Hepatocyte (in vitro differentiated cells): ENCODE measurements at regions not wholly inside any gene's neighbourhood (a gene's known extent, or its start where the extent isn't known, plus 50 kb on each side); places are given as distances from the start of the nearest gene placed in this dataset.

Source experiments
- DNase-seq: peaks from one replicate; pipeline ENCODE4 v3.0.0-alpha.2; 2016; ENCODE audit warnings: low spot score
- H2AFZ ChIP-seq: fragments of 200-600 bp; sonication (generic); 2 replicates; pipeline ENCODE4 v1.6.0; 2016; ENCODE audit warnings: antibody characterized with exemption, mild to moderate bottlenecking
- H3K27ac ChIP-seq: fragments of 200-600 bp; sonication (generic); 2 replicates; pipeline ENCODE4 v1.5.1; 2016; ENCODE audit warnings: mild to moderate bottlenecking
- H3K27me3 ChIP-seq: fragments of 200-600 bp; sonication (generic); 2 replicates; pipeline ENCODE4 v1.6.1; 2016
- H3K36me3 ChIP-seq: fragments of 200-600 bp; sonication (generic); replicated peaks from 2 replicates; pipeline ENCODE4 v1.5.1; 2016; ENCODE audit warnings: low read depth; ENCODE audit not compliant: insufficient read depth
- H3K4me1 ChIP-seq: fragments of 200-600 bp; sonication (generic); 2 replicates; pipeline ENCODE4 v1.5.1; 2016; ENCODE audit warnings: mild to moderate bottlenecking, moderate library complexity; ENCODE audit not compliant: insufficient read depth
- H3K4me2 ChIP-seq: fragments of 200-600 bp; sonication (generic); 2 replicates; pipeline ENCODE4 v1.6.0; 2016
- H3K4me3 ChIP-seq: fragments of 200-600 bp; sonication (generic); 2 replicates; pipeline ENCODE4 v1.5.1; 2016; ENCODE audit warnings: mild to moderate bottlenecking
- H3K79me2 ChIP-seq: fragments of 200-600 bp; sonication (generic); 2 replicates; pipeline ENCODE4 v1.6.0; 2017; ENCODE audit warnings: mild to moderate bottlenecking
- H3K9me2 ChIP-seq: fragments of 200-600 bp; sonication (generic); replicated peaks from 2 replicates; pipeline ENCODE4 v1.6.0; 2017; ENCODE audit warnings: mild to moderate bottlenecking; ENCODE audit not compliant: insufficient read depth
- H3K9me3 ChIP-seq: fragments of 200-600 bp; sonication (generic); 2 replicates; pipeline ENCODE4 v1.5.1; 2016; ENCODE audit warnings: low read depth, mild to moderate bottlenecking
- H4K20me1 ChIP-seq: fragments of 200-600 bp; sonication (generic); 2 replicates; pipeline ENCODE4 v1.6.0; 2016; ENCODE audit warnings: mild to moderate bottlenecking; ENCODE audit not compliant: insufficient read depth, poor library complexity, severe bottlenecking
- CTCF ChIP-seq: fragments of 200-600 bp; sonication (generic); IDR thresholded peaks from 2 replicates; pipeline ENCODE4 v1.5.1; 2016; ENCODE audit warnings: antibody characterized with exemption, mild to moderate bottlenecking; ENCODE audit not compliant: poor library complexity
- EZH2 ChIP-seq: fragments of 200-600 bp; sonication (generic); IDR thresholded peaks from 2 replicates; pipeline ENCODE4 v1.6.1; 2016; ENCODE audit warnings: antibody characterized with exemption, mild to moderate bottlenecking, borderline replicate concordance
- EZH2phosphoT487 ChIP-seq: fragments of 200-600 bp; sonication (generic); IDR thresholded peaks from one replicate; pipeline ENCODE4 v1.6.1; 2018; ENCODE audit warnings: antibody characterized with exemption, mild to moderate bottlenecking, low read depth, moderate library complexity; ENCODE audit not compliant: unreplicated experiment, severe bottlenecking
- WGBS: methylation state at CpG from one replicate; pipeline ENCODE4 v1.1.6; 2016; ENCODE audit warnings: low lambda C conversion rate; ENCODE audit errors: missing lambda C conversion rate; 5-methylcytosine and 5-hydroxymethylcytosine counted together

- 92% methylated on average over 3 of the region's 3 CpGs for WGBS
- Histone ChIP-seq H3K4me2 (no peak overlapping the region), H3K9me2 (no peaks in the 10 kb centered on the region), H3K79me2 (no peaks in the 10 kb centered on the region), H3K36me3 (no peaks in the 10 kb centered on the region), H3K27ac (no peak overlapping the region), H3K9me3 (no peaks in the 10 kb centered on the region), H3K27me3 (no peaks in the 10 kb centered on the region), H2AFZ (no peak overlapping the region), H4K20me1 (no peaks in the 10 kb centered on the region), H3K4me3 (no peak overlapping the region), H3K4me1 (no peaks in the 10 kb centered on the region)
- no peak for TF ChIP-seq EZH2
- TF ChIP-seq CTCF, result no peak
- TF ChIP-seq EZH2phosphoT487, result no peak
- DNase-seq, result no peak
Observed at GRCh38 chr4:170777663-170778062, 687.9 kb upstream of the AADAT start.

GRCh38 chr4:170776983-170777382, 687.2 kb upstream of the AADAT start:
- WGBS, result 95% methylated on average over 6 of the region's 6 CpGs
- H3K4me2 ChIP-seq, result no peak overlapping the region
- H3K36me3 ChIP-seq, result no peaks in the 10 kb centered on the region
- TF ChIP-seq CTCF (no peak), EZH2 (no peak), EZH2phosphoT487 (no peak)
- H3K27ac ChIP-seq, result no peak overlapping the region
- no peaks in the 10 kb centered on the region for H4K20me1 ChIP-seq
- H3K4me3 ChIP-seq, result no peak overlapping the region
- H3K9me3 ChIP-seq, result no peaks in the 10 kb centered on the region
- DNase-seq, result no peak
- H3K27me3 ChIP-seq, result no peaks in the 10 kb centered on the region
- H3K9me2 ChIP-seq, result no peaks in the 10 kb centered on the region
- H2AFZ ChIP-seq, result no peak overlapping the region
- H3K4me1 ChIP-seq, result no peaks in the 10 kb centered on the region
- no peaks in the 10 kb centered on the region for H3K79me2 ChIP-seq

- Histone ChIP-seq H3K4me2 (no peak overlapping the region), H3K9me2 (no peaks in the 10 kb centered on the region), H3K4me3 (no peak overlapping the region), H4K20me1 (no peaks in the 10 kb centered on the region), H3K79me2 (no peaks in the 10 kb centered on the region), H3K4me1 (no peaks in the 10 kb centered on the region), H2AFZ (no peak overlapping the region), H3K27ac (no peak overlapping the region), H3K36me3 (no peaks in the 10 kb centered on the region), H3K9me3 (no peaks in the 10 kb centered on the region), H3K27me3 (no peaks in the 10 kb centered on the region)
- TF ChIP-seq EZH2 (no peak), EZH2phosphoT487 (no peak), CTCF (no peak)
- DNase-seq, result no peak
- 91% methylated on average over 4 of the region's 4 CpGs for WGBS
Observed at GRCh38 chr4:170775851-170776250, 686.1 kb upstream of the AADAT start.

- H3K27me3 ChIP-seq, result no peaks in the 10 kb centered on the region
- no peak overlapping the region for H3K4me3 ChIP-seq
- no peaks in the 10 kb centered on the region for H3K4me1 ChIP-seq
- H4K20me1 ChIP-seq, result no peaks in the 10 kb centered on the region
- no peaks in the 10 kb centered on the region for H3K36me3 ChIP-seq
- H3K79me2 ChIP-seq, result no peaks in the 10 kb centered on the region
- no peaks in the 10 kb centered on the region for H3K9me3 ChIP-seq
- no peak overlapping the region for H3K4me2 ChIP-seq
- no peak overlapping the region for H3K27ac ChIP-seq
- WGBS, result 93% methylated on average over 2 of the region's 2 CpGs
- DNase-seq, result no peak
- TF ChIP-seq EZH2, result no peak
- no peak for TF ChIP-seq EZH2phosphoT487
- no peak for TF ChIP-seq CTCF
- H2AFZ ChIP-seq, result no peak overlapping the region
- no peaks in the 10 kb centered on the region for H3K9me2 ChIP-seq
Observed at GRCh38 chr4:170773709-170774273, 684.0 kb upstream of the AADAT start.
